ENCODE measurements at regions not wholly inside any gene's neighbourhood (a gene's known extent, or its start where the extent isn't known, plus 50 kb on each side); places are given as distances from the start of the nearest gene placed in this dataset.
"Not testable (repeated sequence)": the region's sequence is repeated elsewhere in the genome, so short reads cannot be mapped to it uniquely, and the experiment has no call there.

- TF ChIP-seq CTCF (IDR thresholded peaks at IDR 0.05), result no peak
- H3K27me3 ChIP-seq (replicated peaks; ENCODE audit: insufficient read depth), result no peaks in the 10 kb centered on the region
These were observed 240.2 kb downstream of the FAT3 start for GRCh38 chr11:92464822-92465221.

GRCh38 chr11:92465410-92465809 is 240.8 kb downstream of the FAT3 start:
- not testable (repeated sequence) for ATAC-seq (ENCODE audit: insufficient number of reproducible peaks, low FRiP score, low read depth); DNase-seq (ENCODE audit: low spot score); H3K4me3 ChIP-seq; H3K4me1 ChIP-seq (ENCODE audit: control insufficient read depth in 1 of 2, low read depth in 2 of 2); H3K27me3 ChIP-seq (replicated peaks; ENCODE audit: insufficient read depth); H3K36me3 ChIP-seq; H3K27ac ChIP-seq; H3K9me3 ChIP-seq

More at GRCh38 chr11:92464822-92465221, 240.2 kb downstream of the FAT3 start:
- Histone ChIP-seq H3K36me3 (no peaks in the 10 kb centered on the region), H3K4me1 (ENCODE audit: control insufficient read depth in 1 of 2, low read depth in 2 of 2) (no peaks in the 10 kb centered on the region), H3K27ac (no peak overlapping the region), H3K4me3 (no peak overlapping the region), H3K9me3 (no peaks in the 10 kb centered on the region)
- DNase-seq (ENCODE audit: low spot score) (no peak), ATAC-seq (ENCODE audit: insufficient number of reproducible peaks, low FRiP score, low read depth) (no peak)

- H3K4me3 ChIP-seq, result no peak overlapping the region
- no peak overlapping the region for H3K27ac ChIP-seq
- ATAC-seq (ENCODE audit: insufficient number of reproducible peaks, low FRiP score, low read depth) (no peak), DNase-seq (ENCODE audit: low spot score) (no peak)
- peaks cover 0 to 5% of the 10 kb centered on the region in 2 donors for H3K4me1 ChIP-seq (ENCODE audit: control insufficient read depth in 1 of 2, low read depth in 2 of 2)
- no peak for TF ChIP-seq CTCF (IDR thresholded peaks at IDR 0.05)
- no peaks in the 10 kb centered on the region for H3K27me3 ChIP-seq (replicated peaks; ENCODE audit: insufficient read depth)
- no peaks in the 10 kb centered on the region for H3K9me3 ChIP-seq
- no peaks in the 10 kb centered on the region for H3K36me3 ChIP-seq
These were observed 249.1 kb downstream of the FAT3 start for GRCh38 chr11:92473736-92474135.

- no peak for ATAC-seq (ENCODE audit: insufficient number of reproducible peaks, low FRiP score, low read depth)
- Histone ChIP-seq H3K4me1 (ENCODE audit: control insufficient read depth in 1 of 2, low read depth in 2 of 2) (peaks cover 0 to 5% of the 10 kb centered on the region in 2 donors), H3K27ac (no peak overlapping the region), H3K4me3 (no peak overlapping the region), H3K27me3 (replicated peaks; ENCODE audit: insufficient read depth) (no peaks in the 10 kb centered on the region), H3K9me3 (no peaks in the 10 kb centered on the region), H3K36me3 (no peaks in the 10 kb centered on the region)
- no peak for TF ChIP-seq CTCF (IDR thresholded peaks at IDR 0.05)
- no peak for DNase-seq (ENCODE audit: low spot score)
These were observed 250.7 kb downstream of the FAT3 start for GRCh38 chr11:92475316-92475715.

- ATAC-seq (ENCODE audit: insufficient number of reproducible peaks, low FRiP score, low read depth) (no peak), DNase-seq (ENCODE audit: low spot score) (no peak)
- H3K36me3 ChIP-seq, result no peaks in the 10 kb centered on the region
- TF ChIP-seq CTCF (IDR thresholded peaks at IDR 0.05), result no peak
- peaks cover 0 to 5% of the 10 kb centered on the region in 2 donors for H3K4me1 ChIP-seq (ENCODE audit: control insufficient read depth in 1 of 2, low read depth in 2 of 2)
- H3K27me3 ChIP-seq (replicated peaks; ENCODE audit: insufficient read depth), result no peaks in the 10 kb centered on the region
- H3K9me3 ChIP-seq, result no peaks in the 10 kb centered on the region
- H3K27ac ChIP-seq, result no peak overlapping the region
- H3K4me3 ChIP-seq, result no peak overlapping the region
These were observed 251.2 kb downstream of the FAT3 start for GRCh38 chr11:92475819-92476218.

- no peak for DNase-seq (ENCODE audit: low spot score)
- no peak overlapping the region for H3K4me3 ChIP-seq
- no peak overlapping the region for H3K27ac ChIP-seq
- no peaks in the 10 kb centered on the region for H3K36me3 ChIP-seq
- peaks cover 0 to 5% of the 10 kb centered on the region in 2 donors for H3K4me1 ChIP-seq (ENCODE audit: control insufficient read depth in 1 of 2, low read depth in 2 of 2)
- ATAC-seq (ENCODE audit: insufficient number of reproducible peaks, low FRiP score, low read depth), result no peak
- H3K9me3 ChIP-seq, result no peaks in the 10 kb centered on the region
- no peak for TF ChIP-seq CTCF (IDR thresholded peaks at IDR 0.05)
- no peaks in the 10 kb centered on the region for H3K27me3 ChIP-seq (replicated peaks; ENCODE audit: insufficient read depth)
These were observed 253.1 kb downstream of the FAT3 start for GRCh38 chr11:92477686-92478085.

All from thoracic aorta (tissue), 2 donors.